Endothelial cell of umbilical vein (primary cell): ENCODE measurements at regions not wholly inside any gene's neighbourhood (a gene's known extent, or its start where the extent isn't known, plus 50 kb on each side); places are given as distances from the start of the nearest gene placed in this dataset.

ENCODE experiments used
- BruUV-seq: library from RNA; stranded (reverse); fragments of 400-500 nt; replicated peaks from 2 replicates; lab custom pipeline; 2021; lab: Mats Ljungman, UMichigan
- CTCF ChIA-PET: fragments of 300-600, 350-600 bp; sonication (Branson Sonifier 250); formaldehyde crosslinking; loops from one replicate; lab custom pipeline; 2021; ENCODE audit warnings: antibody characterized with exemption, inconsistent platforms; lab: Charles Lee
- POLR2A ChIA-PET: fragments of 300-600, 350-600 bp; sonication (Branson Sonifier 250); formaldehyde crosslinking; loops from one replicate; lab custom pipeline; 2021; ENCODE audit warnings: antibody characterized with exemption, inconsistent platforms; lab: Charles Lee
- DNase-seq: peaks from one replicate; pipeline ENCODE4 v3.0.0-alpha.2; 2011; ENCODE audit warnings: low read depth, low spot score
- FAIRE-seq: peaks from 2 replicates; lab custom pipeline; 2011; peaks lifted over from hg19 to GRCh38; lab: Jason Lieb, UNC
- H2AFZ ChIP-seq: 2 replicates; pipeline ENCODE4 v1.6.0; 2012; ENCODE audit warnings: low read depth, low read length, control low read depth, inconsistent platforms
- H3K27ac ChIP-seq: 2 replicates; pipeline ENCODE4 v1.5.1; 2011; ENCODE audit warnings: low read depth, mild to moderate bottlenecking, control low read depth, low read length, moderate library complexity; ENCODE audit not compliant: insufficient read depth
- H3K27me3 ChIP-seq, 2 experiments: 2 replicates each; pipeline versions ENCODE4 v1.6.0 to v1.6.1; 2011; ENCODE audit warnings: low read length in 2 of 2, mixed read lengths in 1 of 2; ENCODE audit not compliant: control insufficient read depth in 2 of 2, insufficient read depth in 2 of 2
- H3K36me3 ChIP-seq, 2 experiments: 2 replicates in 1 of 2; 3 replicates in 1 of 2; pipeline ENCODE4 v1.5.1; 2011; ENCODE audit warnings: low read length in 2 of 2, mild to moderate bottlenecking in 1 of 2, moderate library complexity in 1 of 2; ENCODE audit not compliant: control insufficient read depth in 2 of 2, insufficient read depth in 2 of 2; ENCODE audit errors: extremely low read depth in 1 of 2
- H3K4me1 ChIP-seq: 3 replicates; pipeline ENCODE4 v1.5.1; 2011; ENCODE audit warnings: mild to moderate bottlenecking, low read length; ENCODE audit not compliant: control insufficient read depth, insufficient read depth; ENCODE audit errors: extremely low read depth
- H3K4me2 ChIP-seq: 2 replicates; pipeline ENCODE4 v1.6.1; 2011; ENCODE audit warnings: low read length, control low read depth, mixed read lengths; ENCODE audit not compliant: insufficient read depth
- H3K4me3 ChIP-seq, 3 experiments: fragments of 200-600 bp in 1 of 3; sonication (generic), shearing (Covaris generic) in 1 of 3; replicated peaks in 1 of 3; 2 replicates each; pipeline ENCODE4 v1.5.1; 2011 to 2016; ENCODE audit warnings: control low read depth in 3 of 3, low read length in 3 of 3, mild to moderate bottlenecking in 2 of 3, inconsistent platforms in 1 of 3, low read depth in 1 of 3, moderate library complexity in 1 of 3; ENCODE audit not compliant: insufficient read depth in 1 of 3
- H3K79me2 ChIP-seq: 2 replicates; pipeline ENCODE4 v1.6.0; 2012; ENCODE audit warnings: low read length, inconsistent platforms; ENCODE audit not compliant: control insufficient read depth, insufficient read depth
- H3K9ac ChIP-seq: replicated peaks from 2 replicates; pipeline ENCODE3; 2011; ENCODE audit warnings: low read length, control low read depth; ENCODE audit not compliant: insufficient read depth; ENCODE audit errors: extremely low read depth
- H3K9me1 ChIP-seq: replicated peaks from 3 replicates; pipeline ENCODE4 v1.6.0; 2011; ENCODE audit warnings: mild to moderate bottlenecking, low read length; ENCODE audit not compliant: control insufficient read depth, insufficient read depth; ENCODE audit errors: extremely low read depth
- H3K9me3 ChIP-seq: replicated peaks from 2 replicates; pipeline ENCODE4 v1.5.1; 2012; ENCODE audit warnings: low read length, inconsistent platforms; ENCODE audit not compliant: control insufficient read depth, insufficient read depth
- H4K20me1 ChIP-seq: replicated peaks from 2 replicates; pipeline ENCODE3; 2011; ENCODE audit warnings: mild to moderate bottlenecking, low read length; ENCODE audit not compliant: control insufficient read depth, insufficient read depth; ENCODE audit errors: extremely low read depth
- EZH2 ChIP-seq: IDR thresholded peaks from 2 replicates; pipeline ENCODE4 v1.6.1; 2012; ENCODE audit warnings: borderline replicate concordance, low read depth, mild to moderate bottlenecking, moderate library complexity, low read length, inconsistent platforms; ENCODE audit not compliant: severe bottlenecking
- FOS ChIP-seq: IDR thresholded peaks from 2 replicates; pipeline ENCODE4 v1.6.1; 2011; ENCODE audit warnings: mild to moderate bottlenecking, low read length, moderate library complexity, borderline replicate concordance; ENCODE audit not compliant: insufficient read depth
- GATA2 ChIP-seq: IDR thresholded peaks from 2 replicates; pipeline ENCODE4 v1.7.0; 2011; ENCODE audit warnings: low read depth, mild to moderate bottlenecking, moderate library complexity, mixed read lengths, low read length; ENCODE audit not compliant: insufficient read length, insufficient read depth
- JUN ChIP-seq: IDR thresholded peaks from 2 replicates; pipeline ENCODE4 v1.6.1; 2011; ENCODE audit warnings: borderline replicate concordance, low read depth; ENCODE audit not compliant: insufficient read length, insufficient read depth
- MAX ChIP-seq: IDR thresholded peaks from 2 replicates; pipeline ENCODE4 v1.6.1; 2011; ENCODE audit not compliant: insufficient read depth, insufficient read length
- MYC ChIP-seq: IDR thresholded peaks from one replicate; pipeline ENCODE4 v1.6.1; 2011; ENCODE audit warnings: mild to moderate bottlenecking, low read depth, low read length
- POLR2A ChIP-seq: IDR thresholded peaks from 2 replicates; pipeline ENCODE4 v1.6.1; 2012; ENCODE audit warnings: low read depth, mild to moderate bottlenecking, control low read depth, low read length
- POLR2AphosphoS5 ChIP-seq: IDR thresholded peaks from 2 replicates; pipeline ENCODE4 v1.6.1; 2012; ENCODE audit warnings: low read depth, mild to moderate bottlenecking, control low read depth, low read length, moderate library complexity; ENCODE audit not compliant: insufficient read depth
- dilution Hi-C: fragments of 300-500 bp; cut with MboI; formaldehyde crosslinking; loops from one replicate; pipeline ENCODE4 v1.15.0; 2019; ENCODE audit warnings: low sequenced_read_pairs; ENCODE audit not compliant: extremely low pct_ligation_motif_present
- intact Hi-C: fragments of 100-400 bp; cut with micrococcal nuclease; formaldehyde crosslinking; loops from one replicate; pipeline ENCODE4 v1.10.0; 2022
- TF ChIP-seq, protein P1 (sequence below), 2 donors: IDR thresholded peaks; 1 replicate in 1 of 2; 2 replicates in 1 of 2; pipeline ENCODE4 v1.5.1; 2011; ENCODE audit warnings: low read length in 2 of 2, mild to moderate bottlenecking in 2 of 2, moderate library complexity in 2 of 2, control low read depth in 1 of 2, inconsistent platforms in 1 of 2, low read depth in 1 of 2; ENCODE audit not compliant: insufficient read depth in 1 of 2; ENCODE audit errors: extremely low read depth in 1 of 2

DNA sequence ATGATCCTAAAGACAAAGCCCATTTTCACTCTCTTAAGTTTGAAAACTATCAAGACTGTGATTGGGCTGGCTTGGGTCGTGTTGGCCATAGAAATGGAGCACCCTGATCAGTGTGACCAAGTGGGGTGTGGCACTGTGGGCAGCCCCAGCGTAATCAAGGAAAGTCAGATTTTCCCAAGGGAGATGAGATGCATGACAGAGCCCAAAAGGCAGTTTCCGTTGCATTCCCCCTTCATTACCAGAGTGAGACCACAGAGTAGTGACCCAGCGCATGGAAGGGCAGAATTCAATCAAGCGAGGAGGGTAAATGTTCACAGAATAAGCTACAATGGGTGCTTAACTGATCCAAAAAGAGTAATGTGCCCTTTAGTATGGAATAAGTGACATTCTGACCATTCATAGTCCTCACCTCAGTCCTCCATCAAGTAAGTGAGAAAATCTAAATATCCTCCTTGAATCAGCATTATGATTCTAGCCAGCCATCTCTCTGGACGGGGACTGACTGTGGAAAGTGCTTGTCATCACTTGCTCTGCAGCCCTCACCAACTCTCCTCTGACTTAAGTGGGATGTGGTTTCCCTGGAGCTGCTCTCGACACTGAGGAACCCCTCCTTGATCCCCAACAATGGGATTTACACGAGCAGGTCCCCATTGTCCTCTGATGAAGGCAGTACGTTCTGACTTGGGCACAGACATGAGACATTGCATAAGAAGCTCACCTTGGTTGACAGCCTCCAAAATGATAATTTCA is 430.5 kb downstream of the OCA2 start:
- TF ChIP-seq JUN (no peak), MYC (no peak), EZH2 (no peak)
- no peak overlapping the region for H2AFZ ChIP-seq
- DNase-seq: no peak
- H3K9me1 ChIP-seq: no peaks in the 10 kb centered on the region
- no TSS peak for BruUV-seq
- no peak overlapping the region for H3K4me3 ChIP-seq
- ChIA-PET CTCF (no interaction called here), POLR2A (no interaction called here)
- dilution Hi-C loops (no loop called here), intact Hi-C loops (no loop called here)
- no peak overlapping the region for H3K27ac ChIP-seq
- no peaks in the 10 kb centered on the region for H3K36me3 ChIP-seq
- no peak overlapping the region for H3K4me2 ChIP-seq
- no peaks in the 10 kb centered on the region for H4K20me1 ChIP-seq
- peaks cover 3% of the 10 kb centered on the region for H3K9me3 ChIP-seq
- H3K79me2 ChIP-seq: no peaks in the 10 kb centered on the region
- no peak for FAIRE-seq
- H3K9ac ChIP-seq: no peak overlapping the region
- H3K27me3 ChIP-seq: no peaks in the 10 kb centered on the region
- H3K4me1 ChIP-seq: no peaks in the 10 kb centered on the region

- no peaks in the 10 kb centered on the region for H3K79me2 ChIP-seq
- H2AFZ ChIP-seq: no peak overlapping the region
- H3K36me3 ChIP-seq: no peaks in the 10 kb centered on the region
- CTCF ChIA-PET: no interaction called here
- H3K27ac ChIP-seq: no peak overlapping the region
- H3K9me3 ChIP-seq: no peaks in the 10 kb centered on the region
- no peaks in the 10 kb centered on the region for H4K20me1 ChIP-seq
- H3K4me2 ChIP-seq: no peak overlapping the region
- DNase-seq (no peak), FAIRE-seq (no peak)
- H3K9me1 ChIP-seq: no peaks in the 10 kb centered on the region
- no peak overlapping the region for H3K9ac ChIP-seq
- no peaks in the 10 kb centered on the region for H3K4me1 ChIP-seq
- POLR2A ChIA-PET: no interaction called here
- no TSS peak for BruUV-seq
- H3K4me3 ChIP-seq: no peak overlapping the region
- intact Hi-C loops: no loop called here
- no peaks in the 10 kb centered on the region for H3K27me3 ChIP-seq
- dilution Hi-C loops: no loop called here
- TF ChIP-seq POLR2AphosphoS5 (no peak), EZH2 (no peak), GATA2 (no peak), POLR2A (no peak), MYC (no peak), JUN (no peak), MAX (no peak), FOS (no peak)
- TF ChIP-seq, protein P1, sequence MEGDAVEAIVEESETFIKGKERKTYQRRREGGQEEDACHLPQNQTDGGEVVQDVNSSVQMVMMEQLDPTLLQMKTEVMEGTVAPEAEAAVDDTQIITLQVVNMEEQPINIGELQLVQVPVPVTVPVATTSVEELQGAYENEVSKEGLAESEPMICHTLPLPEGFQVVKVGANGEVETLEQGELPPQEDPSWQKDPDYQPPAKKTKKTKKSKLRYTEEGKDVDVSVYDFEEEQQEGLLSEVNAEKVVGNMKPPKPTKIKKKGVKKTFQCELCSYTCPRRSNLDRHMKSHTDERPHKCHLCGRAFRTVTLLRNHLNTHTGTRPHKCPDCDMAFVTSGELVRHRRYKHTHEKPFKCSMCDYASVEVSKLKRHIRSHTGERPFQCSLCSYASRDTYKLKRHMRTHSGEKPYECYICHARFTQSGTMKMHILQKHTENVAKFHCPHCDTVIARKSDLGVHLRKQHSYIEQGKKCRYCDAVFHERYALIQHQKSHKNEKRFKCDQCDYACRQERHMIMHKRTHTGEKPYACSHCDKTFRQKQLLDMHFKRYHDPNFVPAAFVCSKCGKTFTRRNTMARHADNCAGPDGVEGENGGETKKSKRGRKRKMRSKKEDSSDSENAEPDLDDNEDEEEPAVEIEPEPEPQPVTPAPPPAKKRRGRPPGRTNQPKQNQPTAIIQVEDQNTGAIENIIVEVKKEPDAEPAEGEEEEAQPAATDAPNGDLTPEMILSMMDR (IDR thresholded peaks at IDR 0.05; ENCODE audit: extremely low read depth in 1 of 2, insufficient read depth in 1 of 2, low read depth in 1 of 2, low read length in 2 of 2): no peak
Observed at GRCh38 chr15:27665002-27665401, 434.1 kb downstream of the OCA2 start.
